Stimulated activated naive CD8-positive, alpha-beta T cell treated with anti-CD3 and anti-CD28 coated beads, Interleukin-15, Interleukin-2, amounts not matched to agents 100 U/mL and 50 U/mL, for 24 hours (primary cell): ENCODE measurements at regions not wholly inside any gene's neighbourhood (a gene's known extent, or its start where the extent isn't known, plus 50 kb on each side); places are given as distances from the start of the nearest gene placed in this dataset.

Experiments
- ATAC-seq: fragments of 150-1000 bp; cut with Tn5 transposase; one replicate; pipeline ENCODE4 v1.10.0; 2021
- DNase-seq: peaks from one replicate; pipeline ENCODE4 v3.0.0; 2021

DNA sequence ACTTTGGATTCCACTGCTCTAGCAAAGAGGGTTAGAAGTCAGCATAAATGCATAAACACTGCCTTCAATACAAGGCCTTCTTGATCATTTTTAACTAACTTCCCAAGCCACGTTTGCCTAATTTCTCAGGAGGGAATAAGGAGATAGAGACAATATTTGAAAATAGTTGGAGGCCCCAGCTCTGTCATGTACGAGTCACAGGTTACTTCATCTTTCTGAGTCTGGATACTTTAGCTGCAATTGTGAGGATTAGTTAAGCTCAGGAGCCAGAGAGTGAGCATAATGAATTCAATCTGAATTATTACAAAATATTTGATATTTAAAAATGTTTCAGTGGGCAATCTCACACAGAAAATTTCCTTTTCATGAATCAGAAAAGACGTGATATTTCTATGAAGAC lies 298.9 kb downstream of the SHOX2 start:
- ATAC-seq (no peak), DNase-seq (no peak)

DNA sequence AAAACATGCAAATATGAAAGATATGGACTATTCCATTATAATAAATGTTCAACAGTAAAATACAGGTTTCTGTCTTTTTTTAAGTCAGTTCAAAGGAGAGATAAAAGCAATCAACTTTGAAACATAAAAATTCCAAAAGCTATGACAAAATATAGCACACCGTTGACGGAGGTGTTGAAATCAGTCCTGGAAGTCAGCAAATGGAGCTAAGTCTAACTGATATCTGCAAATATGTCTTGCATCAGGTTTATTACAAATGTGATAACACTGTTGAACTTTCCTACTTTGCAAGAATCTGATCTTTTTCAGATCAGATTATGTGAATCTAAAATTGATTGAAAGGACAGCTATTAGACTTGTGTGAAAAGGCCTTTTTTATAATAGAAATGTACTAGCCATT lies 300.7 kb downstream of the SHOX2 start:
- DNase-seq: no peak
- no peak for ATAC-seq

DNA sequence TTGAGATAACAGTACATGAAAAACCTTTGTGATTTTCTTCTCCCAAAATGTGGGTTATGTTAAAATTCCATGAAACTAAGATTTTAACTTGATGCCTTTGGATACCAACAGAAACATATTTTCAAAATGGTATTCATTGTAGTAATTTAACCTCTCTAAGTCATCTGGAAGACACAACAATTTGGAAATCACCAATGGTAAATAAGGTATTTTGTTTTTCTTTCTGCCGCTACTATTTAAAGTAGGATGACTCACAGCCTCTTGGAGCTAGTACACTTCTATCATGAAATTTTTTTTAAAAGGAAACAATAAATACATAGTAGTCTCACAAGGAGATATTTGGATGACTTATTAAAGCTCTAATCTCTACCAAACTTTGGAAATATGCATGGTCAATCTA lies 291.6 kb upstream of the VEPH1 start:
- DNase-seq (no peak), ATAC-seq (no peak)

DNA sequence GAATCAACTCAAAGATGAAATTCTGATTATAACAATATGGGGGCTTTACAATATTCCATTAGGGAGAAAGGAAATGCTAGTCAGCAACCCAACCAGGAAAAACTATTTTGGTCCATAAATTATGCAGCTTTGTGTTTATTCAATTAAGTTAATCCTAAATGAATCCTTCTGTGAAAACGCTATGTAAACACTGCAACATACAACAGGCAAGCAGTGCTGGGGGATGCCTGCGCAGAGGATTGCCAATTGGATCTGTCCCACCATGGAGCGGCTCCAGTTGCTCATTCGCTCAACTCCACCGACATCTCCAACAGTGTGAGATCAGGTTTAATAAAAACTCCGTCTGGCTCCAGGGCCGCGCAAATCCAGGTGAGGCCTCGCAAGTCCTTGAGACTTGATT lies 290.5 kb upstream of the VEPH1 start:
- DNase-seq (no peak), ATAC-seq (no peak)

DNA sequence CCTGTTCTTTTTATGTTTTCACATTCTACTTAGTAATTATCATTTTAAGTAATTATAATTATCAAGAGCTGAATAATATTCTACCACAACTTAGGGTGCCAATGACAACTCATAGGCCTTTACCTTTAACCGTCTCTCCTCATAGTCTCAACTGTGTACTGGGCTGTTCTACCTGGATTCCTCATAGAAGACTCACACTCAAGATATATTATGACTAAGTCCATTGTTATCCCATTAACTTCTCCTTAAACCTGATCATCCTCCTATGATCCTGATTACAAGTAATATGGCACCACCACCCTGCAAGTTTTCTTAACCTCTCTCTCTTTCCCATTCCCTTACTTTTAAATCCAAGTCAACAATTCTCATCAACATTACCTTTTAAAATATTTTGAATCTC lies 285.9 kb upstream of the VEPH1 start:
- ATAC-seq (no peak), DNase-seq (no peak)

DNA sequence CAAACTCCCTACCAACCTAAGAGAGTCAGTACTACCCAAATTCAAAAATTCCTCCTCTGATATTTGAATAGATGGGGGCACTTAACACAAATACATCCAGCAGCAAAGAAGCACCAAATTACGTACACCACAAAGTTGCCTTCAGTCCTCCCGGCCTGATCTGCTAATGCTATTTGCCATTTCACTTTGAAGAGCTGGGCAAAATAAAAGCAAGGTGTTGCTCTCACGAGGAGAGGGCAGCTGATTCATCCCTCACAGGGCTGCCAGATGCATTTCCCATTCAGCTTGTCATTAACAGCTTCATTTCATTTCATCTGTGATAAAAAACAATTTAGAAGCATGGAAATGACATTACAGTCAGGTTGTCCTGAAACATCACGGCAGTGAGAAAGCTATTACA lies 283.4 kb upstream of the VEPH1 start:
- no peak for ATAC-seq
- no peak for DNase-seq

DNA sequence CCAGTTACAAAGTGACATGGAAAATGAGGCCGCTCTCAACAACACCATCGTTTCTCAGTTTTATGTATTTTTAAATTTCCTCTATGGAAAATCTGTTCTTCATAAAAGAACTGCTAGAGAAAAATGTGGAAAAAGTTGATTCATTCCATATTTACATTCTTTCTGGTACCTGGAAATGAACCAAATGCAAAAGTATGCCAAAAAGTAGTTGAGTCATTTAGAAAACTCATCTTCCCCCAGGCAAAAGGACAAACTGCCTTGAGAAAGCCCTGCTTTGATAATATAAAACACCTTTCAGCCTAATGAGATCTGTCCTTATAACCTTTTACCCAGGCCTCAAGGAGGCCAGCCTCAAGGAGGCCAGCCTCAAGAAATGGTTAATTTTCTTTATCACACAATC lies 283.0 kb upstream of the VEPH1 start:
- ATAC-seq (no peak), DNase-seq (no peak)

DNA sequence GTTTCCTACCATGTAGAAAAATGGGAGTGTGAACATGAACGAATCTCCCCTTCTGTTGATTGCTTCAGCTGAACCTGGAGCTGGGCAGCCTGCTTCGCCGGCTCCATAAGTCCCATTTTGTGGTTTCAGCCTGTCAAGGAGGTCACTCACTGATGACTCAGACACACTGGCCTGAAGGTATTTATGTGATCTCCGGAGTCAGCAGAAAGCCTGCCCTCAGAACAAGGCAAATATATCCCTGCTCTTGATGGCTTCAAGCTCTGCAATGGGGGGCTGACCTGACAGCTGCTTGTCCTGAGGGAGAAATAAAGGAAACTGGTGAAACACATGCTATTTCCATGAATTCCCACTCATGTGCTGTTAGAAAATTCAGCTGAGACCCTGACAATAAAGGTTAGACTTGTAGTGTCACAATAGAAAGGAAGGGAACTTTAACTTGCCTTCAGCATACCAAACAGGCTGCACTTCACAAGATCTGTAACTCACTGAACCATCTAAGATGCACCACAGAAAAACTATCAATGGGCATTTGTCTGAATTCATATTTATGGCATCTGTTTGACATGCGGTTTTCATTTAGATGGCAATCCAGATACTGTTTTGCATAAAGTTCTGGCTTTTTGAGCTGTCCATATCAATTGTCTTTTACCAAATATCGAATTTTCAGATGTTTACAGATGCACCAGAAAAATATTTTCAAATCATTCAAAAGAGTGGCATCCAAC lies 282.0 kb upstream of the VEPH1 start:
- DNase-seq: no peak
- ATAC-seq: no peak

DNA sequence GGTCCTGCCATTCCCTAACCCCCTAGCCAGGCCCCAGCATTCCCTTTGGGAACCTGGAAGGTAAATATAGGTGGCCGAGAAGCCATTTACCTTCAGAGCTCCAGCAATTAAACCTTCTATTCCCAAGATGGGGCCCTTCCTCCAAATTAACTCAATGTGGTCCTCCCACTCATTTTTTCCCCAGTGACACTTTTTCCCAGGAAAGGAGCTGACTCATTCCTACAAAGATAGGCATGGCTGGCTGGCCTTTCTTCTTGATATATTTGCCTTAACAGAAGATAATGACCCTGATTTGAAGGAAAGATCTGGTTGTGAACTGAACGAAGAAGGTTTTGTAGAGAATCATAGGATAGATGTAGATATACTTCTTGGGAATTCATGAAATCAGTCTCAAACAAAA lies 279.0 kb upstream of the VEPH1 start:
- DNase-seq (no peak), ATAC-seq (no peak)

DNA sequence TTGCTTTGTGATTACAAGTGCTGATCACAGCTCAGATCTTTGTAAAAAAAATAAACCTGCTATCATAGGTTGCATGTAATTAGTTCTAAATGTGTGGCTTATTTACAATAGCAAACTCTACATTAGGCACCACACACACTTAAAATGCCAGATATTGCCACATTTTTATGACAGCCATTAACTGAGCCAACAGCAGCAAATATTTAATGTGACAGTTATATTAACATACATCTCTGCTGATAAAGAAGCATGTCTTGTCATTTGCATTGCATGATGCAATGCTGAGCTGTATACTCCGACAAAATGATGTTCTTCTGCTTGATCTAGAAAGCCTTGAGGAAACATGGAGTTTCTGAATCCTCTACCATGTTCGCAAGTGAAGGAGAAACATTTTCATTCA lies 273.6 kb upstream of the VEPH1 start:
- ATAC-seq (no peak), DNase-seq (no peak)

DNA sequence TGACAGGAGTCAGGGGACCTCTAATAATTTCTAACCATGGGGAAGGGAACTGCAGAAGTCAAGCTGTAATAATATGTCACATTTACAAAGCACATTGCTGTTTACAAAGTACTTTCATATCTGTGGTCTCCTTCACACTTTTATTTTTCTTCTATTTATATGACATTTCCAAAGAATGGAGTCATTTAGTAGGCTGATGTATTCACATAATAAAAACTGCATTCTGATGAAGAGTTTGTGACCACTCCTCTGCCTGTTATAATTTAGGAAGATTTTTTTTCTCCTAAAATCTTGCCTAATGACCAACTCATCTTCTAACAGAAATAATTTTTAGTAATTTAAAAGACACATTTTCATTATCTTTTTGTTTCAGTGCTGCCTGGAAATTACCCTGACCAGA lies 272.2 kb upstream of the VEPH1 start:
- ATAC-seq (no peak), DNase-seq (no peak)

DNA sequence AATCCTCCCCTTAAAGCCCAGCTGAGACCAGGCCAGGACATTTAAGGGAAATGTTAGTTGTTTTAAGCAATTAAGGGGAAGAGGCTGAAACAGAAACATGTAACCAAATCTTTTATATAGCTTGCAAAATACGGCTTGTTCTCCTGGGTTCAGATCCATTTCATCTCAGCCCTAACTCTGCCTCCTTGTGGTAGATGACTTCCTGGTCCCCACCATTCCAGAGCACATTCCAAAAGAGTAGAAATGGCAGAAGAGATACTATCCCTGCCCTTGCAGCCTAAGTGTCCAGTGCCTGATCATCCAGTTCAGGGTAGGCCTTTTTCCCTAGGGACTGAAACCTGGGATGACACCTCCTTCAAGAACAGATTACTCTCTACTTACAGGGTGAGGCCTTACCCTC lies 266.2 kb upstream of the VEPH1 start:
- ATAC-seq: no peak

DNA sequence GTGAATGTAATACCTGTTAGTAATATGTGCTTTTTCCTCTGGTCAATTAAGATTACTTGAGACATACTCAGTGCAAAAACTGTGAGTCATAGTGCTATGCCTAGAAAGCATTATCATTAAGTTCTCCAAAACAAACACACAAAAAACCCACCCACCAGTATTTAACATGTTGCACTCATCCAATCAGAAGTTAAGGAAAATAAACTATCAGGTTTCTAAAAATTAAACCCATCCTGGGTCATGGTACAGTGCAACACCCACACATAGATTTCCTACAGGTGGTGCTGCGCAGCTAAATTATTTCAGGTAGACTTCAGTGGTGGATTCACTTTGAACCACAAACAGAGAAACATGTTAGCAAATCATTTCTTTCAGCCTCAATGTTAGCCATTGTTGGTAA lies 264.4 kb upstream of the VEPH1 start:
- no peak for DNase-seq
- no peak for ATAC-seq

More for the DNA sequence above, 266.2 kb upstream of the VEPH1 start:
- DNase-seq: no peak

DNA sequence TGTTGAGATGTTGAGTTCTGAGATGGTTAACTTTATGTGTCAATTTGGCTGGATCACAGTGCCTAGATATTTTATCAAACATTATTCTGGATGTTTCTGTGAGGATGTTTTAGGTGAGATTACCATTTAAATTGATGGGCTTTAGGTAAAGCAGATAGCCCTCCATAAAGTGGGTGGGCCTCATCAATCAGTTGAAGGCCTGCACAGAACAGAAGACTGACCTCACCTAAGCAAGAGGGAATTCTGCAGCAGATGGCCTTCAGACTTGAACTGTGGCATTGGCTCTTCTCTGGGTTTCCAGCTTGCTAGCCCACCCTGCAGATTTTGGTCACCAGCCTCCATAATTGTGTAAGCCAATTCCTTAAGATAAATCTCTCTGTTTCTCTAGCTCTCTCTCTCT lies 260.4 kb upstream of the VEPH1 start:
- ATAC-seq: no peak
- DNase-seq: no peak

DNA sequence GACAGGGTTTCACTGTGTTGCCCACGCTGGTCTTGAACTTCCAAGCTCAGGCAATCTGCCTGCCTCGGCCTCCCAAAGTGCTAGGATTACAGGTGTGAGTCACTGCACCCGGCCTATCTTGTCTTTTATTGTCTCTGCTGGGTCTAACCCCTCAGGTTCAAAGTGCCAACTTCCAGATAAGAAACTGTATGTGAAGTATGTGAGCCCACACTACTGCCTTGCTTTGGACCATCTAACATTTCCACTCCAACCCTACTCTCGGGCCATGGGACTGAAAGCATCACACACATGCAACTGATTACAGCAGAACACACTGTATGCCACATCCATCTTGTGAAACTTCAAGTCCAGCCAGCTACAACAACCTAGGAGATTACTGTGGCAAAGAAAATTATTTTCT lies 256.1 kb upstream of the VEPH1 start:
- DNase-seq (no peak), ATAC-seq (no peak)

DNA sequence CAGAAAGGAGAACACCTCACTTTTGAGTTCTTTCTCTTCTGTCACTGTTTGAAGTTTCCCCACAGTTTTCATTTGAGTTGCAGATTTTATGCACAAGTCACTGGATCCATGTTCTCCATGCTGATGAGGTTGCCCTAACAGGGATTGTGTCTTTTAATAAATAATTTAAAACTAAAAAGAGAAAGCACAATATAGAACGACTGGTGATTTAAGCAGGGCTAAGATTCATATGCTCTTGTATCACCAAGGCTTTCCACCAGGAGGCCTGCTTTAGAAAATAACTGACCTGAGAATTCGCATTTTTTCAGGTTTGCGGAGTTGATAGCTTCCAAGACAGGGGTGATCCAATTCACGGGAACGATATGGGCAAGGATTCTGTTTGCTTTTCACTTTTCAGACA lies 252.0 kb upstream of the VEPH1 start:
- DNase-seq (no peak), ATAC-seq (no peak)

DNA sequence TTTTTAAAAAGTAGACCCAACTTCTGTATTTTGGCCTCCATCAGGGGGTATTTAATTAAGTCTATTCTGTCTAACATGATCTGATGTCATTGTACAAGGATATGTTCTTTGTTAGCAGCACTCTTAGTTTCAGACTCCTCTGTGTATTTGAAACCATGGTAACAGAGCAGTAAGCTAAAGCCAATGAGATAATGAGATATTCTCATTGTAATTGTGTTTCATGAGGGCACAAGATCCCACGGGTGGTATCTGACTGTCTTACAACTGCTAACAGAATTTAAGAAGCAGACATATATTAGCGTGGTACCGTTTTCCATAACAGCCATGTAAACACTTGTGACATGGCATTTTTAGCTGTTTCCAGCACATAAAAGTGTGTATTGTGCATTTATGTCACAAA lies 251.2 kb upstream of the VEPH1 start:
- ATAC-seq (no peak), DNase-seq (no peak)

DNA sequence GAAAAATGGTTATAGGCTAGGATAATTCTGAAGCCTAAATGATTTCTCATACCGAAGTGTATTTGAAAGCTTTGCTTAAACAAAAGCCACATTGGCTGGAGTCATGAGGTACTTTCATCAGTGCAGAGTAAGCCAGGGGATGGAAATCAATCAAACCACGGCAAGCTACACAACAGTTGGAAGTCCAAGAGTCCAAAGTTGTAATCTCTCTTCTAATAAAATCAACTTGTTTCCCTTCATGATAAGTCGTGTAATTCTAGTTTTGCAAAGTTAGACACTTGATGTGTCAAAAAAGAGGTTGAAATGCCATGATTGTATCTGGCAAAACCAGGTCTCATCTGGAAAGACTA lies 250.5 kb upstream of the VEPH1 start:
- DNase-seq (no peak), ATAC-seq (no peak)

DNA sequence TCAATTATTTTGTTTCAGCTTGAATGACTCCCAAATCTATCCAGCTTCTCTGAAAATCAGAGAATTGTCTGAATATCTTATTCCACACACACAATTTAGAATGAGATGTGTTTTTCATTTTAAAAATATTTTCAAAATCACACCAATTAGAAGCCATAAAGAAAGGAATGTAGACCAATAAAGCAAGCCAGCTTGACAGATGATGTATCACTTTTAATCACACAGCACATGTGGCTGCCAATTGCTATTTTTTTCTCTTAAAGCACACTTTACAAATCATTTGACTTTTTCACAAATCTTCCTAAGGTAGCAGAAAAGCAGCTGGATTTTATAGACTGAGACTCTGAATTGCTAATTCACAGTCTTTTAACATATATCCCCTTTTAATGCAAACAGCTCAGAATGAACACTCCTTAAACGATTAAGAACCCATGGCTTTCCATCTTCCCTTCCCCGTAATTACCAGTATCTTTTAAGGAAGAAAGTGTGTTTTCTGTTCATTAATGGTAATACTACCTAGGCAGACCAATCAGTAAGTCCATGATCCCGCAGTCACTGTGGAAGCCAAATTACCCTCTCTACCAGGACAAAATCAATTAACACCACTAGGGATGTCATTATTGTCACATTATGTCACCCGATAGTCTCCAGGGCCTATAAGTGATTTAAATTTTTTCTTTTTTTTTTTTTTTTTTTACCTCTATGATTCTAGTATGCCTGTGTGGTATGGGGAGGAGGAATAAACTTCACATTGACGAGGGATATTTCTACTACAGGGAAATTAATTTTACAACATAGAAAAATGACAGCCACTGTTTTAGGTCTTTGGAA lies 250.0 kb upstream of the VEPH1 start:
- no peak for ATAC-seq
- no peak for DNase-seq

DNA sequence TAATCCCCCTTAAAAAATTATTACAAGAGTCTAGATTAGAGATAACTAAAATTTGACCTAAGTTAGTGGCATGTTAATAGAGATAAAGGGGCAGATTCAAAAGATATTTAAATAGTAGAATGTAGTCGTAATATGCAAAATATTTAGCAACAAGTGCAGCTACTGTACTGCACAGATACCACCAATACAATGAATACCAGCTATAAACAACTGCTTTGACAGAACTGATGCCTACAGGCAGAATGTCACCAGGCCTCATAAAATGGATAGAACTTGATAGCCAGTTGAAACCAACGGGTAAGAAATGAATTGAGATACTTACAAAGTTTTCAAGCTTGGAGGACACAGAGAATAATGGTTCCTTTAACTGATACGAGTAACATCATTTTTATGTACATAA lies 249.3 kb upstream of the VEPH1 start:
- no peak for DNase-seq
- ATAC-seq: no peak

DNA sequence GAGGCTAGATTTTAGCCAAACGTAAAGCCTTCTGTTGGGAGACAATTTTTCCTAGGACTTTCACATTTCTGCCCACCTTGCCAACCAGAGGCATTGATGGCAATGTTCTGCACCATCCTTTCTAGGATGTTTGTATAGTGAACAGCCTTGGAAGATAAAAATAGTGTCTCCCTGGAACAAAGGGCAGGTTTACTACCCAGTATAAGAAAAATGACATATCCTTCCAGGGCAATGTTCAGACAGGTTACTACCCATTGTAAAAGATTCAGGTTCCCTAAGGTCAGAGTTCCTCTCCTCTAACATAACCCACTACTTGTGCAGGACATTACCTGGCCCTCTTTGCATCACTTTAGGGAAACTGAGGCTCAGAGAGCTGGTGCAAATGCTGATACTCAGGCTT lies 248.2 kb upstream of the VEPH1 start:
- DNase-seq: no peak
- no peak for ATAC-seq

DNA sequence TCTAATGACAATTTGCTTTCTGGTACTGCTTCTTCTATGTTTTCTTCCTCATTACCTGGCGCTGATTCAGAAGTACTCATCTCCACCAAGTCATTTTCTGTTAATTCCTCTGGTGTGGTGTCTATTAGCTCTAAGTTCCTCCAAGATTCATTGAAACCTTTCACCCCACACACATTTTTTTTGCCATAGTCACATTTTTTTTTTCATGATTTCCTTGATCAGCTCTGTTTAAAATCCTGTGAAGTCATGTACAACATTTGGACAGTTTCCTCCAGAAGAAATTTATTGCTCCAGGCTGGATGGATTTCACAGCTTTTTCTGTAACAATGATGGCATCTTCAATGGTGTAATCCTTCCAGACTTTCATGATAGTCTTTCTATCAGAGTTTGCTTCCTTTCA lies 243.2 kb upstream of the VEPH1 start:
- ATAC-seq: no peak

DNA sequence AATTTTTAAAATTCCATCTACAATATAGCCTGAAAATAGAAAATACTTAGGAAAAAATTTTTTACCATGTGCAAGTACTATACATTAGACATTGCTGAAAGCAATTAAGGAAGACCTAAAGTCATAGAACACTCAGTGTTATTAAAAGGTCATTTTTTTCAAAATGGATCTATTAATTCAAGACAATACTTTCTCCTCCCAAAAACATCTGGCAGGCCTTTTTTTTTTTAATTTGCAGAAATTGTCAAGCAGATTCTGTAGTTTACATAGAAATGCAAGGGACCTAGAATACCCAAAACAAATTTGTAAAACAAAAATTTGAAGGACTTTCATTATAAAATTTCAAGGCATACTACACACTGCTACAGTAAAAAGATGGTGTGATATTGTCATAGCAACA lies 238.4 kb upstream of the VEPH1 start:
- no peak for DNase-seq
- no peak for ATAC-seq

More for the DNA sequence above, 243.2 kb upstream of the VEPH1 start:
- no peak for DNase-seq

DNA sequence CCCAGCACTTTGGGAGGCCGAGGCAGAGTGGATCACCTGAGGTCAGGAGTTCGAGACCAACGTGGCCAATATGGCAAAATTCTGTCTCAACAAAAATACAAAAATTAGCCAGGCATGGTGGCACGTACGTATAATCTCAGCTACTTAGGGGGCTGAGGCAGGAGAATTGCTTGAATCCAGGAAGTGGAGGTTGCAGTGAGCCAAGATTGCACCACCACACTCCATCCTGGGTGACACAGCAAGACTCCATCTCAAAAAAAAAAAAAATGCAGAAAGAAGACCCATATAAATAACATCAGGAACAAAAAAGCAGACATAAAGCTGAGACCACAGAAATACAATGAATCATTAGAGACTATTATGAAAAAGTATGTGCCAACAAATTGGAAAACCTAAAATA lies 235.2 kb upstream of the VEPH1 start:
- ATAC-seq: no peak
- DNase-seq: no peak
